ENCODE measurements at regions not wholly inside any gene's neighbourhood (a gene's known extent, or its start where the extent isn't known, plus 50 kb on each side); places are given as distances from the start of the nearest gene placed in this dataset.

DNA sequence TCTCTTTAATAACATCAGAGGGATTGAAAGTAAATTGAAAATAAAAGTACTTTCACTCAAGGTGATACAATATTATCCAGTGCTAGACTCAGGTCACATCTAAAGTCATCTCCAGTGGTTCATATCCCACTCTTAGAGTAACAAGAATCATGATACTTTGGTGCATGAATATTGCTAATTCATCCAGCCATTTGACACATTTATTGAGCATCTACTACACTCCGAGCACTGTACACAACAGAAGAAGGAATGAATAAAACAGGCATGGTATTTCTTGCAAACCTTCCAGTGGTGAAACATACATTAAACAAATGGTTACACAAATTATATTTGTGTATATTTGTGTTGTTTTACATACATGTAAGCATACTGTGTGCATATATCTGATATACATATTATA is 116.0 kb upstream of the TMCC3 start:
- Histone ChIP-seq H3K27ac (ENCODE audit: low read depth in 2 of 2, low read length in 1 of 2) (no peak overlapping the region), H3K4me1 (ENCODE audit: control insufficient read depth in 1 of 2, insufficient read depth in 2 of 2, low read depth in 1 of 2, low read length in 1 of 2) (peaks cover 0 to 6% of the 10 kb centered on the region in 2 experiments; a peak in 3 of 4 replicates), H3K36me3 (replicated peaks in 1 of 2; ENCODE audit: control insufficient read depth in 1 of 2, insufficient read depth in 2 of 2, low read length in 1 of 2) (no peaks in the 10 kb centered on the region), H3K9me3 (no peaks in the 10 kb centered on the region), H3F3A (replicated peaks; ENCODE audit: insufficient read depth) (no peaks in the 10 kb centered on the region), H2AFZ (ENCODE audit: low read depth) (no peak overlapping the region), H3K9ac (no peak overlapping the region), H4K20me1 (ENCODE audit: insufficient read depth) (no peaks in the 10 kb centered on the region), H3K9me2 (no peaks in the 10 kb centered on the region), H3K4me3 (ENCODE audit: low read depth in 2 of 2, low read length in 1 of 2) (no peak overlapping the region), H3K79me2 (ENCODE audit: insufficient read depth) (no peaks in the 10 kb centered on the region), H3K4me2 (no peak overlapping the region), H3K27me3 (ENCODE audit: insufficient read depth) (no peaks in the 10 kb centered on the region)
- DNase-seq, result no peak
- ChIA-PET CTCF (no interaction called here), POLR2A (no interaction called here)
- 68% methylated on average over 1 of the region's 1 CpG for WGBS (ENCODE audit: low lambda C conversion rate)
- TF ChIP-seq, protein P1, sequence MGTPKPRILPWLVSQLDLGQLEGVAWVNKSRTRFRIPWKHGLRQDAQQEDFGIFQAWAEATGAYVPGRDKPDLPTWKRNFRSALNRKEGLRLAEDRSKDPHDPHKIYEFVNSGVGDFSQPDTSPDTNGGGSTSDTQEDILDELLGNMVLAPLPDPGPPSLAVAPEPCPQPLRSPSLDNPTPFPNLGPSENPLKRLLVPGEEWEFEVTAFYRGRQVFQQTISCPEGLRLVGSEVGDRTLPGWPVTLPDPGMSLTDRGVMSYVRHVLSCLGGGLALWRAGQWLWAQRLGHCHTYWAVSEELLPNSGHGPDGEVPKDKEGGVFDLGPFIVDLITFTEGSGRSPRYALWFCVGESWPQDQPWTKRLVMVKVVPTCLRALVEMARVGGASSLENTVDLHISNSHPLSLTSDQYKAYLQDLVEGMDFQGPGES (IDR thresholded peaks at IDR 0.05; ENCODE audit: low read depth, low read length), result no peak
- TF ChIP-seq TEAD4 (IDR thresholded peaks at IDR 0.05; ENCODE audit: borderline replicate concordance, insufficient read depth), result no peak
- no peak for TF ChIP-seq TAF1 (IDR thresholded peaks at IDR 0.05; ENCODE audit: borderline replicate concordance, low read depth, low read length)
- TF ChIP-seq TCF12 (IDR thresholded peaks at IDR 0.05), result no peak
- TF ChIP-seq EZH2phosphoT487 (IDR thresholded peaks at IDR 0.05; ENCODE audit: borderline replicate concordance, low read depth), result no peak
- TF ChIP-seq, protein P2, sequence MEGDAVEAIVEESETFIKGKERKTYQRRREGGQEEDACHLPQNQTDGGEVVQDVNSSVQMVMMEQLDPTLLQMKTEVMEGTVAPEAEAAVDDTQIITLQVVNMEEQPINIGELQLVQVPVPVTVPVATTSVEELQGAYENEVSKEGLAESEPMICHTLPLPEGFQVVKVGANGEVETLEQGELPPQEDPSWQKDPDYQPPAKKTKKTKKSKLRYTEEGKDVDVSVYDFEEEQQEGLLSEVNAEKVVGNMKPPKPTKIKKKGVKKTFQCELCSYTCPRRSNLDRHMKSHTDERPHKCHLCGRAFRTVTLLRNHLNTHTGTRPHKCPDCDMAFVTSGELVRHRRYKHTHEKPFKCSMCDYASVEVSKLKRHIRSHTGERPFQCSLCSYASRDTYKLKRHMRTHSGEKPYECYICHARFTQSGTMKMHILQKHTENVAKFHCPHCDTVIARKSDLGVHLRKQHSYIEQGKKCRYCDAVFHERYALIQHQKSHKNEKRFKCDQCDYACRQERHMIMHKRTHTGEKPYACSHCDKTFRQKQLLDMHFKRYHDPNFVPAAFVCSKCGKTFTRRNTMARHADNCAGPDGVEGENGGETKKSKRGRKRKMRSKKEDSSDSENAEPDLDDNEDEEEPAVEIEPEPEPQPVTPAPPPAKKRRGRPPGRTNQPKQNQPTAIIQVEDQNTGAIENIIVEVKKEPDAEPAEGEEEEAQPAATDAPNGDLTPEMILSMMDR (IDR thresholded peaks at IDR 0.05), result no peak
- TF ChIP-seq CHD2 (IDR thresholded peaks at IDR 0.05; ENCODE audit: low read length, partially characterized antibody), result no peak
- no peak for TF ChIP-seq SMC3 (IDR thresholded peaks at IDR 0.05; ENCODE audit: low read depth, low read length)
- no peak for TF ChIP-seq ELF1 (IDR thresholded peaks at IDR 0.05)
- no peak for TF ChIP-seq MEF2A (IDR thresholded peaks at IDR 0.05; ENCODE audit: borderline replicate concordance, low read depth)
- no peak for TF ChIP-seq RCOR1 (IDR thresholded peaks at IDR 0.05; ENCODE audit: low read length)
- TF ChIP-seq MXI1 (IDR thresholded peaks at IDR 0.05; ENCODE audit: low read depth, low read length), result no peak
- TF ChIP-seq YY1 (IDR thresholded peaks at IDR 0.05; ENCODE audit: low read depth), result no peak
- TF ChIP-seq, protein P3, sequence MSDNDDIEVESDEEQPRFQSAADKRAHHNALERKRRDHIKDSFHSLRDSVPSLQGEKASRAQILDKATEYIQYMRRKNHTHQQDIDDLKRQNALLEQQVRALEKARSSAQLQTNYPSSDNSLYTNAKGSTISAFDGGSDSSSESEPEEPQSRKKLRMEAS (IDR thresholded peaks at IDR 0.05; ENCODE audit: low read depth), result no peak
- TF ChIP-seq FOXJ3 (CRISPR knock-in tag; IDR thresholded peaks at IDR 0.05), result no peak
- no peak for TF ChIP-seq RXRA (IDR thresholded peaks at IDR 0.05; ENCODE audit: borderline replicate concordance, low read depth)
- TF ChIP-seq FOSL2 (IDR thresholded peaks at IDR 0.05; ENCODE audit: borderline replicate concordance, low read depth), result no peak
- TF ChIP-seq NFIC (IDR thresholded peaks at IDR 0.05; ENCODE audit: borderline replicate concordance), result no peak
- TF ChIP-seq RFX5 (IDR thresholded peaks at IDR 0.05; ENCODE audit: low read length), result no peak
- TF ChIP-seq NRF1 (IDR thresholded peaks at IDR 0.05; ENCODE audit: low read depth, low read length), result no peak

All from SK-N-SH (cell line).